ENCODE measurements at regions not wholly inside any gene's neighbourhood (a gene's known extent, or its start where the extent isn't known, plus 50 kb on each side); places are given as distances from the start of the nearest gene placed in this dataset.
"Not testable (repeated sequence)": the region's sequence is repeated elsewhere in the genome, so short reads cannot be mapped to it uniquely, and the experiment has no call there.

- no peak for DNase-seq (ENCODE audit: extremely low read depth in 1 of 11, low read depth in 9 of 11, low spot score in 4 of 11)
Measured at GRCh38 chr4:103423261-103423660, 225.1 kb upstream of the CENPE start.

DNA sequence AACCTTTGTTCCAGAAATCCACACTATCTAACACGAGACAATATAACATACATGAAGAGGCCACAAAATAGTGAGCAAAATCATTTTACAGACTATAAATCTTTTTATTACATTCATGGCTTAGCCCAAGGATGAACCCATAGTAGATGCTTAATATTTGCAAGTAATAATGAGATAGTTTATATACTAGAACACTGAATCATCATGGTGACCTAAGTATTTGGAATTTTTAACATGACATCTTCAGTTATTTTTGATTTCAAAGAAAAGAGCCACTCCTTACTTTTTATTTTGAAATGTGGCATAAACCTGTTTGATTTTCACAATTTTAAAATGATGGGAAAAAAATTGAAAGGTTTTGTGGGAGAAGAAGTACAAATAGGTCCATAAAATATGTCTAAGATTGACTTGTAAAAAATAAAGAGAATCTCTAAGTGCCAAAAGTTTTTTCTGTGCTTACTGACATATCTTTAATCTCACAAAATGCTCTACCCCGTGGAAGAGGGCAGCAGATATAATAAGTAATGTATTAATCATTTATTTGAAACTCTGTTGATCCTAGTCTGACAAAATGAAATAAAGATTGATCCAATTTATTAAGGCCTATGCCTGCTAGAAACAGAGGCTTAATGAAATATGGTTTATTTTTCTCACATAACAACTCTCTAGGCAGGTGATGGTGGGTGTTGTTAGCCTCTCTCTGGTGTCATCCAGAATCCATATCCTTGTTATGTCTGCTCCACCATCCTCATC lies 224.5 kb upstream of the CENPE start:
- DNase-seq (ENCODE audit: extremely low read depth in 1 of 11, low read depth in 9 of 11, low spot score in 4 of 11), result no peak

GRCh38 chr4:103415801-103416200 lies 217.7 kb upstream of the CENPE start:
- DNase-seq (ENCODE audit: extremely low read depth in 1 of 11, low read depth in 9 of 11, low spot score in 4 of 11), result peak in 2 of 11 donors; percentile 0 to 3

DNA sequence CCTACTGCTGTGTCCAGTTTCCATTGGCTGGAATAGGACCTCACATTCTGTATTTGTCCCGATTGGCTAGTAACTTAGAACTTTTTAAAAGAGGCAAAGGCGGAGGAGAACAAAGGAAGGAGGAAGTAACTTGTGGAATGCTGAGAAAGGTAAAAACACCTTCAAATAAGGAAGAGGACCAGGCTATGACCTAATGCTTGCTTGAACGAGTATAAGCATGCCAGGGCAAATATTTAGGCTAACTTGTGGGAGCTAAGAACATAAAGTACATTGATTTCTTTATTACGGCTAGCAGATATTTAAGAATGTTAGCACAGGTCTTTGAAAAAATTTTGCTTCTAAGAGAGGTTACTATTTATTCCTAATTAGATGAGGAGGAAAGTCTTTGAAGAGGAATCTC lies 214.5 kb upstream of the CENPE start:
- not testable (repeated sequence) for DNase-seq (ENCODE audit: extremely low read depth in 1 of 11, low read depth in 9 of 11, low spot score in 4 of 11)

- DNase-seq (ENCODE audit: extremely low read depth in 1 of 11, low read depth in 9 of 11, low spot score in 4 of 11), result no peak
Measured at GRCh38 chr4:103410386-103410785, 212.2 kb upstream of the CENPE start.

GRCh38 chr4:103405415-103405814 lies 207.3 kb upstream of the CENPE start:
- no peak for DNase-seq (ENCODE audit: extremely low read depth in 1 of 11, low read depth in 9 of 11, low spot score in 4 of 11)

DNA sequence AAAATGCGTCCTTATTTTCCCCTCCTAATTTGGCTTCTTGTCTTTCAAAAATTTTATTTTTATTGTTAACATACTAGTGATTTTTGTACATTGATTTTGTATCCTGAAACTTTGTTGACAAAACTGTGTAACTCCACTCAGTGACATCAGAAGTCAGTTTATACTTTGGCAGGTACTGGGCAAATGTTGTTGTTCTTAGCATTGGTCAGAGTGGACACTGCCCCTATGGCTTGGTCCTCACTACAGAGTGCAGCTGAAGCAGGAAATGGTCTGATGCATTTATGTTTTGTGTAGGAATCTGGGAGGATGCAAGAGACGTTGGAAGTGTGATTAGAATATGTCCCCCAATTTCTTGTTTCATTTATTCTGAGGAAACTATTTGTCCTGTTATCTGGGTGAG lies 205.5 kb upstream of the CENPE start:
- no peak for DNase-seq (ENCODE audit: extremely low read depth in 1 of 11, low read depth in 9 of 11, low spot score in 4 of 11)

GRCh38 chr4:103402198-103402597 lies 204.1 kb upstream of the CENPE start:
- DNase-seq (ENCODE audit: extremely low read depth in 1 of 11, low read depth in 9 of 11, low spot score in 4 of 11), result no peak

- no peak for DNase-seq (ENCODE audit: extremely low read depth in 1 of 11, low read depth in 9 of 11, low spot score in 4 of 11)
Measured at GRCh38 chr4:103400405-103400804, 202.3 kb upstream of the CENPE start.

- no peak for DNase-seq (ENCODE audit: extremely low read depth in 1 of 11, low read depth in 9 of 11, low spot score in 4 of 11)
Measured at GRCh38 chr4:103397541-103397940, 199.4 kb upstream of the CENPE start.

GRCh38 chr4:103387508-103388011 lies 189.4 kb upstream of the CENPE start:
- DNase-seq (ENCODE audit: extremely low read depth in 1 of 11, low read depth in 9 of 11, low spot score in 4 of 11), result not testable (repeated sequence)

- DNase-seq (ENCODE audit: extremely low read depth in 1 of 11, low read depth in 9 of 11, low spot score in 4 of 11), result not testable (repeated sequence)
Measured at GRCh38 chr4:103385565-103385964, 187.4 kb upstream of the CENPE start.

DNA sequence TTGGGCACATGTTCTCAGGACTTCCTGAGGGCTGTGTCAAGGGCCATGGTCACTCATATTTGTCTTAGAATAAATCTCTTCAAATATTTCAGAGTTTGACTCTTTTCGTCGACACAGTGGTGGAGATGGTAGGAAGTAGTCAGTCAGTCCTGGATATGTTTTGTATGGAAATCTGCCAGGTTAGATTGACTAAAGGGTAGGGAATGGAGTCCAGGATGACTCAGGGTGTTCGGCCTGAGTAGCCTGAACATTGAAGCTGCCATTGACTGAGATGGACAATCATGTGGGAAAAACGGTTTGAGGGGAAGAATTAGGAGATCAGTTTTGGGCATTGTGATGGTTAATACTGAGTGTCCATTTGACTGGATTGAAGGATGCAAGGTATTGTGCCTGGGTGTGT lies 177.1 kb upstream of the CENPE start:
- DNase-seq (ENCODE audit: extremely low read depth in 1 of 11, low read depth in 9 of 11, low spot score in 4 of 11), result no peak

DNA sequence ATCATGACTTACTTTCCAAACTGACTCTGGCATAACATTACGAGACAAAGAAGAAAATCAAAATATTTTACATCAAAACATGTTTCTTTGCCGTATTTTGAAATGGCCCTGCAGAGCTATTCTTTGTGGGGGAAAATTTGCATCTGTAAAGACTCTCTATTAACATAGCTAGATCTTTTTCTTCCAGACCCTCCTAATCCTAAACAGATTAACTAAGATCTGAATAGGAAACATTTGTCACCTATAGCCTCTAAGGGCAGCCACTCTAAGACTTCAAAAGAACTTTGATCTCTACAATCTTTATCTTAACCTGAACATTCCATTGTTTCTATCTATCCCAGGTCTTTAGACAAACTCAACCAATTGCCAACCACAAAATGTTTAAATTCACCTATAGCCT lies 176.6 kb upstream of the CENPE start:
- DNase-seq (ENCODE audit: extremely low read depth in 1 of 11, low read depth in 9 of 11, low spot score in 4 of 11), result no peak

DNA sequence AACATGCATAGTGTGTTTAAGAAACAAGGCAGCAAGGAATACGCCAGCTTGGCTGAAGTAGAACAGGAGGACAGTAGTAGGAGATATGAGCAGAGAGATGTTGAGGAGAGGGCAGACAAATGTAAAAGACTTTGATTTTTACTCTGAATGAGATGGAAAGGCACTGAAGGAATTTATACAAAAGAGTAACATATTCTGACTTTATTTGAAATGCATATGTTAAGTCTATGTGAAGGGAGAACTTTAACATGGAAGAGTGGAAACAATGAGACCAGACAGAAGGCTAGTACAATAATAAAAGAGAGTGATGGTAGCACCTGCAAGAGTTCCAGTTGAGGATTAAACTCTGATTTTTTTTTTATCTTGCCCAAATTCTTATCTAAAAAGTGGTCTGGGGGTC lies 176.2 kb upstream of the CENPE start:
- DNase-seq (ENCODE audit: extremely low read depth in 1 of 11, low read depth in 9 of 11, low spot score in 4 of 11), result no peak

- DNase-seq (ENCODE audit: extremely low read depth in 1 of 11, low read depth in 9 of 11, low spot score in 4 of 11), result no peak
Measured at GRCh38 chr4:103372002-103372558, 173.9 kb upstream of the CENPE start.

- no peak for DNase-seq (ENCODE audit: extremely low read depth in 1 of 11, low read depth in 9 of 11, low spot score in 4 of 11)
Measured at GRCh38 chr4:103370336-103370735, 172.2 kb upstream of the CENPE start.

- no peak for DNase-seq (ENCODE audit: extremely low read depth in 1 of 11, low read depth in 9 of 11, low spot score in 4 of 11)
Measured at GRCh38 chr4:103365285-103365684, 167.1 kb upstream of the CENPE start.

GRCh38 chr4:103364083-103364482 lies 165.9 kb upstream of the CENPE start:
- DNase-seq (ENCODE audit: extremely low read depth in 1 of 11, low read depth in 9 of 11, low spot score in 4 of 11), result no peak

- DNase-seq (ENCODE audit: extremely low read depth in 1 of 11, low read depth in 9 of 11, low spot score in 4 of 11), result no peak
Measured at GRCh38 chr4:103361926-103362325, 163.8 kb upstream of the CENPE start.

DNA sequence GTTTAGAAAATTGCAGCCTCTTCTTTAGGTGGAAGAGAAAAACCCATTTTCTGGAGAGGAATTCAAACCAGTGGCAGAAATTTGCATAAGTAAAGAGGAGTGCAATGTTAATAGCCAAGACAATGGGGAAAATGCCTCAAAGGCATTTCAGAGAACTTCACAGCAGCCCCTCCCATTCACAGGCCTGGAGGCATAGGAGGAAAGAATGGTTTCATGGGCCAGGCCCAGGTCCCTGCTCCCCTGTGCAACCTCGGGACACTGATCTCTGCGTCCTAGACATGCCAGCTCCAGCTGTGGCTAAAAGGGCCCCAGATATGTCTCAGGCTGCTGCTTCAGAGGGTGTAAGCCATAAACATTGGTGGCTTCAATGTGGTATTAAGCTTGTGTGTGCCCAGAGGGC lies 161.8 kb upstream of the CENPE start:
- no peak for DNase-seq (ENCODE audit: extremely low read depth in 1 of 11, low read depth in 9 of 11, low spot score in 4 of 11)

Measured in renal cortex interstitium (tissue), 11 donors.